ENCODE measurements at regions not wholly inside any gene's neighbourhood (a gene's known extent, or its start where the extent isn't known, plus 50 kb on each side); places are given as distances from the start of the nearest gene placed in this dataset.
"Not testable (repeated sequence)": the region's sequence is repeated elsewhere in the genome, so short reads cannot be mapped to it uniquely, and the experiment has no call there.

- Histone ChIP-seq H3K4me1 (ENCODE audit: control insufficient read depth, insufficient read depth, low read length) (no peaks in the 10 kb centered on the region), H3K27me3 (ENCODE audit: control insufficient read depth, insufficient read depth, low read length) (no peaks in the 10 kb centered on the region), H3K9me3 (replicated peaks; ENCODE audit: low read length) (no peaks in the 10 kb centered on the region), H3K4me2 (ENCODE audit: low read length) (no peak overlapping the region), H3K36me3 (ENCODE audit: insufficient read depth, low read length) (no peaks in the 10 kb centered on the region), H3K9ac (ENCODE audit: low read depth, low read length) (no peak overlapping the region), H3K4me3 (ENCODE audit: low read length) (no peak overlapping the region)
Measured at GRCh38 chr4:33941854-33942253, 2302.5 kb downstream of the ARAP2 start.

- no peaks in the 10 kb centered on the region for H3K4me1 ChIP-seq (ENCODE audit: control insufficient read depth, insufficient read depth, low read length)
- H3K9ac ChIP-seq (ENCODE audit: low read depth, low read length) = no peak overlapping the region
- no peaks in the 10 kb centered on the region for H3K27me3 ChIP-seq (ENCODE audit: control insufficient read depth, insufficient read depth, low read length)
- no peaks in the 10 kb centered on the region for H3K9me3 ChIP-seq (replicated peaks; ENCODE audit: low read length)
- H3K4me3 ChIP-seq (ENCODE audit: low read length) = no peak overlapping the region
- H3K4me2 ChIP-seq (ENCODE audit: low read length) = no peak overlapping the region
- H3K36me3 ChIP-seq (ENCODE audit: insufficient read depth, low read length) = no peaks in the 10 kb centered on the region
Measured at GRCh38 chr4:33948921-33949320, 2295.4 kb downstream of the ARAP2 start.

- H3K36me3 ChIP-seq (ENCODE audit: insufficient read depth, low read length); H3K4me1 ChIP-seq (ENCODE audit: control insufficient read depth, insufficient read depth, low read length); H3K4me3 ChIP-seq (ENCODE audit: low read length); H3K9me3 ChIP-seq (replicated peaks; ENCODE audit: low read length); H3K27me3 ChIP-seq (ENCODE audit: control insufficient read depth, insufficient read depth, low read length); H3K9ac ChIP-seq (ENCODE audit: low read depth, low read length); H3K4me2 ChIP-seq (ENCODE audit: low read length): not testable (repeated sequence)
Measured at GRCh38 chr4:33953848-33954247, 2290.5 kb downstream of the ARAP2 start.

- Histone ChIP-seq H3K27me3 (ENCODE audit: control insufficient read depth, insufficient read depth, low read length) (no peaks in the 10 kb centered on the region), H3K4me1 (ENCODE audit: control insufficient read depth, insufficient read depth, low read length) (no peaks in the 10 kb centered on the region), H3K4me3 (ENCODE audit: low read length) (no peak overlapping the region), H3K9me3 (replicated peaks; ENCODE audit: low read length) (no peaks in the 10 kb centered on the region), H3K9ac (ENCODE audit: low read depth, low read length) (no peak overlapping the region), H3K36me3 (ENCODE audit: insufficient read depth, low read length) (no peaks in the 10 kb centered on the region), H3K4me2 (ENCODE audit: low read length) (no peak overlapping the region)
Measured at GRCh38 chr4:33954759-33955158, 2289.6 kb downstream of the ARAP2 start.

GRCh38 chr4:33959519-33959918 is 2284.8 kb downstream of the ARAP2 start:
- H3K9me3 ChIP-seq (replicated peaks; ENCODE audit: low read length) = no peaks in the 10 kb centered on the region
- H3K4me2 ChIP-seq (ENCODE audit: low read length) = no peak overlapping the region
- no peak overlapping the region for H3K4me3 ChIP-seq (ENCODE audit: low read length)
- no peak overlapping the region for H3K9ac ChIP-seq (ENCODE audit: low read depth, low read length)
- no peaks in the 10 kb centered on the region for H3K4me1 ChIP-seq (ENCODE audit: control insufficient read depth, insufficient read depth, low read length)
- no peaks in the 10 kb centered on the region for H3K36me3 ChIP-seq (ENCODE audit: insufficient read depth, low read length)
- H3K27me3 ChIP-seq (ENCODE audit: control insufficient read depth, insufficient read depth, low read length) = no peaks in the 10 kb centered on the region

GRCh38 chr4:33961761-33962160 is 2282.6 kb downstream of the ARAP2 start:
- H3K36me3 ChIP-seq (ENCODE audit: insufficient read depth, low read length) = no peaks in the 10 kb centered on the region
- H3K4me2 ChIP-seq (ENCODE audit: low read length) = no peak overlapping the region

GRCh38 chr4:33966808-33967207 is 2277.5 kb downstream of the ARAP2 start:
- Histone ChIP-seq H3K4me3 (ENCODE audit: low read length) (no peak overlapping the region), H3K4me1 (ENCODE audit: control insufficient read depth, insufficient read depth, low read length) (no peaks in the 10 kb centered on the region), H3K9me3 (replicated peaks; ENCODE audit: low read length) (no peaks in the 10 kb centered on the region), H3K4me2 (ENCODE audit: low read length) (no peak overlapping the region), H3K36me3 (ENCODE audit: insufficient read depth, low read length) (no peaks in the 10 kb centered on the region), H3K27me3 (ENCODE audit: control insufficient read depth, insufficient read depth, low read length) (no peaks in the 10 kb centered on the region), H3K9ac (ENCODE audit: low read depth, low read length) (no peak overlapping the region)

More at GRCh38 chr4:33961761-33962160, 2282.6 kb downstream of the ARAP2 start:
- Histone ChIP-seq H3K4me3 (ENCODE audit: low read length) (no peak overlapping the region), H3K9ac (ENCODE audit: low read depth, low read length) (no peak overlapping the region), H3K27me3 (ENCODE audit: control insufficient read depth, insufficient read depth, low read length) (no peaks in the 10 kb centered on the region), H3K4me1 (ENCODE audit: control insufficient read depth, insufficient read depth, low read length) (no peaks in the 10 kb centered on the region), H3K9me3 (replicated peaks; ENCODE audit: low read length) (no peaks in the 10 kb centered on the region)

- Histone ChIP-seq H3K9ac (ENCODE audit: low read depth, low read length) (no peak overlapping the region), H3K27me3 (ENCODE audit: control insufficient read depth, insufficient read depth, low read length) (no peaks in the 10 kb centered on the region), H3K9me3 (replicated peaks; ENCODE audit: low read length) (no peaks in the 10 kb centered on the region), H3K4me1 (ENCODE audit: control insufficient read depth, insufficient read depth, low read length) (no peaks in the 10 kb centered on the region), H3K36me3 (ENCODE audit: insufficient read depth, low read length) (no peaks in the 10 kb centered on the region), H3K4me3 (ENCODE audit: low read length) (no peak overlapping the region), H3K4me2 (ENCODE audit: low read length) (no peak overlapping the region)
Measured at GRCh38 chr4:33974270-33974669, 2270.0 kb downstream of the ARAP2 start.

GRCh38 chr4:33975995-33976394 is 2268.3 kb downstream of the ARAP2 start:
- no peak overlapping the region for H3K4me3 ChIP-seq (ENCODE audit: low read length)
- no peak overlapping the region for H3K4me2 ChIP-seq (ENCODE audit: low read length)
- no peaks in the 10 kb centered on the region for H3K9me3 ChIP-seq (replicated peaks; ENCODE audit: low read length)
- no peaks in the 10 kb centered on the region for H3K4me1 ChIP-seq (ENCODE audit: control insufficient read depth, insufficient read depth, low read length)
- no peaks in the 10 kb centered on the region for H3K36me3 ChIP-seq (ENCODE audit: insufficient read depth, low read length)
- no peak overlapping the region for H3K9ac ChIP-seq (ENCODE audit: low read depth, low read length)
- H3K27me3 ChIP-seq (ENCODE audit: control insufficient read depth, insufficient read depth, low read length) = no peaks in the 10 kb centered on the region

GRCh38 chr4:33979781-33980180 is 2264.5 kb downstream of the ARAP2 start:
- not testable (repeated sequence) for H3K4me2 ChIP-seq (ENCODE audit: low read length); H3K9me3 ChIP-seq (replicated peaks; ENCODE audit: low read length); H3K4me3 ChIP-seq (ENCODE audit: low read length); H3K36me3 ChIP-seq (ENCODE audit: insufficient read depth, low read length); H3K4me1 ChIP-seq (ENCODE audit: control insufficient read depth, insufficient read depth, low read length); H3K9ac ChIP-seq (ENCODE audit: low read depth, low read length); H3K27me3 ChIP-seq (ENCODE audit: control insufficient read depth, insufficient read depth, low read length)

- Histone ChIP-seq H3K27me3 (ENCODE audit: control insufficient read depth, insufficient read depth, low read length) (no peaks in the 10 kb centered on the region), H3K36me3 (ENCODE audit: insufficient read depth, low read length) (no peaks in the 10 kb centered on the region), H3K9ac (ENCODE audit: low read depth, low read length) (no peak overlapping the region), H3K9me3 (replicated peaks; ENCODE audit: low read length) (no peaks in the 10 kb centered on the region), H3K4me1 (ENCODE audit: control insufficient read depth, insufficient read depth, low read length) (no peaks in the 10 kb centered on the region), H3K4me2 (ENCODE audit: low read length) (no peak overlapping the region), H3K4me3 (ENCODE audit: low read length) (no peak overlapping the region)
Measured at GRCh38 chr4:33980361-33980760, 2264.0 kb downstream of the ARAP2 start.

- Histone ChIP-seq H3K9me3 (replicated peaks; ENCODE audit: low read length) (no peaks in the 10 kb centered on the region), H3K4me3 (ENCODE audit: low read length) (no peak overlapping the region), H3K4me2 (ENCODE audit: low read length) (no peak overlapping the region), H3K4me1 (ENCODE audit: control insufficient read depth, insufficient read depth, low read length) (no peaks in the 10 kb centered on the region), H3K9ac (ENCODE audit: low read depth, low read length) (no peak overlapping the region), H3K27me3 (ENCODE audit: control insufficient read depth, insufficient read depth, low read length) (no peaks in the 10 kb centered on the region), H3K36me3 (ENCODE audit: insufficient read depth, low read length) (no peaks in the 10 kb centered on the region)
Measured at GRCh38 chr4:33989820-33990443, 2254.4 kb downstream of the ARAP2 start.
